Tongue (tissue), 1 donor: ENCODE measurements at regions not wholly inside any gene's neighbourhood (a gene's known extent, or its start where the extent isn't known, plus 50 kb on each side); places are given as distances from the start of the nearest gene placed in this dataset.
A peak's percentile ranks its signal among the peaks of the same experiment; 100 is the strongest.

ENCODE experiments used
- DNase-seq: peaks from one replicate; pipeline ENCODE4 v3.0.0-alpha.2; 2015

DNA sequence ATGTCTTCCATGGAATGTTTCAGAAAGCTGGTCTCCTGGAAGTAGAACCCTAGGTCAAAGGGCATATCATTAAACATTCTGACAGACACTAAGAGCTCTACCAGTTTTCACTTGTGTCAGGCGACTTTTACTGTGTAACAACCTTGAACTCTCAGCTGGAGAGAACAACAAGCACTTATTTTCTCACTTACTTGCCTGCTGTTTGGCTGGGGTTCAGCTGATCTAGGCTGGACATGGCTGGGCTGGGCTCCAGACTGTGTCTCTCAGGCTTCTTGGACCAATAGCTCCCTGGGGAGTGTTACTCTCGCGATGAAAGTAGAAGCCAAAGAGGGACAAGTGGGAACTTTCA lies 527.3 kb downstream of the SHQ1 start:
- DNase-seq, result no peak

DNA sequence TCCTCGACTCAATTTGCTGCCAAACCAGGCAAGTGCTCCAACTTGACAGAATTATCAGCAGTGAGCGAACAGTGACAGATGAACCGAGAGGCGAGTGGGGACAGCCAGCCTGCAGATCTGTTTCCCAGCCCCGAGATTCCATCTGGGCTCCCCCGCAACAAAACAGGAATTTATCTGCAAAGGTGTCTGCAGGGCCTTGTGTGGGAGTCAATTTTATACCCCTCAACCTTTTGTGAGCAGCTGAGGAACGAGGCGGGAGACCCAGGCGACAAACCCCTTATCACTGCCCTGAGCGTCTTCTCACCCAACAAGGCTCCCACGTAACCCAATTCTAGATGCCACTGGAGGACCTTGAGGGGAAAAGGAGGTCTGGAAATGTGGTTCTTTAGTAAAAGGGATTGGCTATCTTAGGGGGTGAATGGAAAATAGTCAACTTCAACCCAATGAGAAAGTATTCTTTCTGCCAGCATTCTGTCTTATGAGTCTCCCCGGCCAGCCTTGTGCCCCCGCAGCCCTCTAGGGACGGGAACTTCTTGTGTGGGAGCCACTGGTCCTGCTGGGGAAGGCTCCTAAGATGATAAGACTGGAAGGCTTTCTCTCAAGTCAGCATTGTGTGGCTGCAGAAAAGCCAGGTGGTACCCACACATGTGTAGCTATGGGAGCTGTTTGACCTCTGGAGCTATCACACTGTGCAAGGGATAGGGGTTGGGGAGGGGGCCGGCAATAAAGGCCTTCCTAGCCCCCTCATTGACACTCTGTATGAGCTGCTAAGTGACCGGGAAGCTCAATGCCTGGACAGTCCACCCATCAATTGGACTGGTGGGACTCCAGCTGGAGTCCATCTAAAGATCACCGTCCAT lies 527.9 kb downstream of the SHQ1 start:
- DNase-seq, result no peak

DNA sequence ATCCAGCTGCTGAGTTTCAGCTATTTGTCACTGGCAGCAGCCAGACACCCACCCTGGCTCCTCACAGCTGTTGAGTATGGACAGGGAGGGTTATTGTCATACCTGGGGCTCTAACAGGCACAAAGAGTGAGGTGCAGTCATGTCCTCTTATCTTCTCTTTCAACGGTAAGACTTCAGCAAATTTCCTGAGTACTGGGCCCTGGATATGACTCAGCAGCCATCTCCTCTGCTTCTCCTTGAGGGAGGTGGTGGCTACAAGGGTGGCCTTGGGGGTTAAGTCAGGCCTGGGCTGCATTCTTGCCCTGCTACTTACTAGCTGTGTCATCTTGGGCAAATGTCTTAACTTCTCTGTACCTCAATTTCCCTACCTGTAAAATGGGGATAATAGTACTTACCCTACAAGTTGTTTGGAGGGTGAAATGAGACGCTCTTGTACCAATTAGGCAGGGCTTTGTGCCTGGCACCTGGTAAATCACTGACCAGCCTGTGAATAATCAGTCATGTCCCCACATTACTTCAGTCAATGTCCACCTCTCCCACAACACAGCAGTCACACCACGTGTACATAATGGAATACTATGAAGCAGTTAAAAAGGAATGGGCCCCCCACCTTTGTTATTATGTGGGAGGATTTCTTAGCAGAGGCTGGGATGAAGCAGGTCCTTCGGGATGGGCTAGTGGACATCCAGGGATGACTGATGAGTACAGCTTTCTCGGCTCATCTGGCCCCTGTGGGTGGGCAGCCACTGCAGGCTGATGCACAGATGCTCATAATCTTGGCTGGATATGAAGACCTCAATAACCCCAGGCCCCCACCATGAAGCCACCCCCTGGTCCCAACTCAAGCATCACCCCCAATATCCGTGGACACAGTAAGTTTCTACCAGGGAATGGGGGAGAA lies 528.8 kb downstream of the SHQ1 start:
- DNase-seq, result no peak

DNA sequence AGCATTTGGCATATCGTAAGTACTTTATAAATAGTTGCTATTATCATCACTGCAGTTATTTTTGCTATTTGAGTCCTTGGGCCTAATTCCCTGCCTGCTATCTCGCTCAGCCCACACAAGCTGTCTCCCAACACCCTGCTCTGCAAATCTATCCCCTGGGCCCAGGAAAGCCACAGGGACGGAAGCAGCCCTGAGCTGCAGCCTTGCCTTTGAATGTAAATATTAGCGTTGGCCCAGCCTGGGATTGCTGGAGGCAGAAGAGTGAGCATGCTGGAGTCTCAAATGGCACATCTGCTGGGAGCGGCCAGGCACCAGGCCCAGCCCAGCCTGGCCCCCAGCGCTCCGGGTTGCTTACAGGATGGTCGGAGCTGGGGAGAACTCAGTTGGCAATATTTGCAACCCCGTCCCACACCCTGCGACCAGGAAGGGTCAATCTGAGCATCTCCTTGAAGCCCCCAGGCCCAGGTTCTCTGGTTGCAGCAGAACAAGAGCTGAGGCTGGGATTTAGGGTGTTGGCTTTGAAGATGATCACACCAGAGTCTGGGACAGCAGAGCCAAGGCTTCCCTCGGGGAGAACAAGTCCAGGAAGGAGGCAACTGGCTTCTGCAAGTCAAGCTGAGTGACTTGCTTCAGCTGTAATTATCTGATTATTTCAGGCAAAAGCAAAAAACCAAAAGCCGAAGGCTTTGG lies 529.6 kb downstream of the SHQ1 start:
- peak; percentile 65 for DNase-seq

DNA sequence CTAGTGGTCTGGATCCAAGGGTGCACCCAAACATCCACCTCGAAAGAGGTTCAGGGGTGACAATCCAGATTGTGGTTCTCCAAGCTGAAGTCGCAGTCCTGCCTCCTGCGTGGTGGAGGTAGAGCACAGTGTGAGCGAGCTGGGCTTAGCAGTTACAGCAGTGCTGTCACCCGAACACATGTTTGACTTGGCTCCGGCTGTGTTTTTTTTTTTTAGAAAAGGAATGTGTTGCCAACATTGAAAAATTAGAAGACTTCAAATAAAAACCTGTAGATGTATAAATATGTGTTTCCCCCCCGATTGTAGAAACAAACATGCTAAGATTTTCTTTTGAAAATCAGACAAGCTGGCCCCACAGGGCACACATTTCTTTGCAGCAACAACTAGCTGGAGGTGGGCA lies 530.8 kb downstream of the SHQ1 start:
- DNase-seq, result peak; percentile 43

DNA sequence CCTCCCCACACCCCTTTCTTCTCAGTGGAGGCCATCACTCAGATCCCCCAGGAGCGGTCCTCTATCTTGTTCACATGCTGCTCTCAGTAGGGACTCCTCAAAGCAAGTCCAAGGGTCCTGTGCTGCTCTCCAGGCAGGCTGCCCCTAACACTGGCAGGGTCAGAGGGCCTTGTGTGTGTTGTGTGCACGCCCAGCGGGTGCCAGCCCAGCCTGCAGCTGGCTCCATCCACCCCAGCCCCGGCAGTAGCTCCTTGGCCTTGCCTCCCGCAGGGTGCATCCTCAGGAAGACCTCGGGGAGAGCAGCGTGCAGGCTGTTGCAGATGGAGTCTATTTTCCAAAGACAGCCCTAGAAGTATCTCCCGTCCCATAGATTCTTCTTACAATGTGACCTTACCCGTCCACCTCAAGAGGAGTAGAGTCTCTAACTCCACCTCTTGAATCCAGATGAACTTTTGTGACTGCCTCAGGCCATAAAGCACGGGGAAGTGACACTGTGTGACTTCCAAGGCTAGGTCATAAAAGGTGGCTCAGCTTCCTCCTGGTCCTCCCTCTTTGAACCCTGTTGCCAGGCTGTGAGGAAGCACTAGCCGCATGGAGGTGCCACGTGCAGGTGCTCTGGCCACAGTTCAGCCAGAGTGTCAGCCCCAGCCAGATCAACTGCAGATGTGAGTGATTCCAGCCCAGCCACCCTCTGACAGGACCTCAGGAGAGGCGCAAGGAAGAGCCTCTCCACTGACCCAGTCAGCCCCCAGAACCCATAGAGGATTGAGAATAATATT lies 531.6 kb downstream of the SHQ1 start:
- no peak for DNase-seq

DNA sequence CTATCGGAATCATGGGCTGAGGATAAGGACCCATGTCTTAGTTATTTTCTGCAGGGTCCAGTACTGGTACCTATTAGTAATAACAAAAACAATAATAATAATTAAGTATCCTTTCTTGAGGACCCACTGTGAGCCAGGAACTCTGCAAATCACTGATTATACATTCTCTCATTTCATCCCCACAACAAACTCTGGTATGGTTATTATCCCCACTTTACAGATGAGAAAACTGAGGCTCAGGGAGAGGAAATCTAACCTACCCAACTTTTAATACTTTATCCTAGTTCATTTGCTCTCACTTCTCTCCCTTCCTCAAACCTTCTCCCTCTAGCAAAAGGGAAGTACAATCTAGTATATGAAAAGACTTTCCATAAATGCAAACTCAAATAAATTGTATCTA lies 528.4 kb upstream of the PROK2 start:
- DNase-seq, result no peak

DNA sequence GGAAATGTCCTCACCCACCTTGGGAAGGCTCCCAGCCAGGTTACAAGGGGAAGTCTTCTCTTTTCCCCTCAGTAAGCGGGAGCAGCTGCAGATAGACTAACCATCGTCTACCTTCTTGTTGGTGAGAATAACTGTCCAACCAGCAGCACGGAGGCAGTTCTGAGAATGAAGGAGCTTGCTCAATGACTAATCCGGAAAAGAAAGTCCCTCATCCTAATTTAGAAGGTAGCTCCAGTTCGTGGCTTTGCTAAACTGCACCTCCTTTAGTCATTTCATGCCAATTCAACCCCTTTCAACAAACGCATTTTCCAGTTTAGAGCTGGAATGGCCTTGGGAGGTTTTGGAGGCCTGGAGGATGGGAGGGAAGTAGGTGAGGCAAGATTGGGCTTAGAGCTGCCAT lies 527.4 kb upstream of the PROK2 start:
- no peak for DNase-seq

DNA sequence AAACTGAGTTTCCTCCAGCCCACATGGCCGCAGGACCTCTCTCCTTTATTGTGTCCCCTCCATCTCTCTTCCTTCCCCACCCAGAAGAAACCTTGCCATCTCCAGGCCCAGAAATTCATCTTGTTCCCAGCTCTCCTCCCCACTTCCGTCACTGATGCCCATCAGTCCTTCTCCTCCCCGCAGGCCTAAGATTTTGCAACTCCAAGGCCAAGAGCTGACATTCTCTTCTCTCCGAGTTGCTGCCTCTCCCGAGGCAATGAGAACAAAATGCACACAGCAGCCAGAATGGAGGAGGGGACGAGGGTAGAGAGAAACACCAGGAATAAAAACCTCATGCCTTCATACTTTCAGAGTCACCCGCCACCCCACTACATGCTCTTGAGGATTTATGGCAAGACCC lies 526.5 kb upstream of the PROK2 start:
- no peak for DNase-seq

DNA sequence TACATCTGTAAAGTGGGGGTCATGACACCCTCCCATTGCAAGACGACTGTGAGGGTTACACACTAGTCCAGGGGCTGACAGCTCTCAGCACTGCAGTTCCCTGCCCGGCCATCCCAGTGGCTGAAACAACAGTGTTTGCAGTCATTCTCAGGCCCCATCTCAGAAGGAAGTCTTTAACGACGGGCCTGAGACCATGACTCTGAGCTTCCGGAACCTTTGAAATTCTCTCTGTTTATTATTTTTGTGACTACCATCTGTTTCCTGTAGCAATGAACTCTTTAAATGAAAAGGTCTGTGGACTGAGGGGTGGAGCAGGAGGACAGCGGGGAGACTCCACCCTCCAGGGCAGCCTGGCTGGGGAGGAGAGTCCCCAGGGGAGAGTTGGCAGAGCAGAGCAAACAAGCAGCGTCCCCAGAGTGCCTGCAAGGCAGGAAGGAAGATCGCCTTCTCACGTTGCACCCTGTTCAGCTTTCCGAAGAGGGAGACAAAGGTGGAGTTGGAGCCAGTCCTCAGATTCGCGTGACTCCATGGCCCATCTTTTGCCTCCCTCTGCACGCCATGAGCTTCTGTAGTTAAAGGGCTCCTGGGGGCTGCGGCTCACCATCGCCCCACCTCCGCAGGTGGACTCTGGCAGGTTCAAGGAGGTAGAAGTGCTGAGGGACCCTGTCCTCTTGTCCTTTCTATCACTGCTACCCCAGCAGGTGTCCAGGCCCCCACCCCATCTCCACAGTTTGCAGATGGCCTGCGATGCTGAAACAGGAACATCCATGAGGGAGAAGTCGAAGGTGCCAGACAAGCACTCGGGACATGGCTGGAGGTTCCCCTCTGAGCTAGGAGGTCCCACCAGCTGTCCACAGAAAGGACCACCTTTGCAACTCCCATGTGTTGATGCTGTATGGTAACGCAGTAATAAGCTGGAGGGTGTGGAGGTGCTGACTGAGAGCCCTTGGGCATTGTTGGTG lies 525.8 kb upstream of the PROK2 start:
- DNase-seq, result peak; percentile 32

DNA sequence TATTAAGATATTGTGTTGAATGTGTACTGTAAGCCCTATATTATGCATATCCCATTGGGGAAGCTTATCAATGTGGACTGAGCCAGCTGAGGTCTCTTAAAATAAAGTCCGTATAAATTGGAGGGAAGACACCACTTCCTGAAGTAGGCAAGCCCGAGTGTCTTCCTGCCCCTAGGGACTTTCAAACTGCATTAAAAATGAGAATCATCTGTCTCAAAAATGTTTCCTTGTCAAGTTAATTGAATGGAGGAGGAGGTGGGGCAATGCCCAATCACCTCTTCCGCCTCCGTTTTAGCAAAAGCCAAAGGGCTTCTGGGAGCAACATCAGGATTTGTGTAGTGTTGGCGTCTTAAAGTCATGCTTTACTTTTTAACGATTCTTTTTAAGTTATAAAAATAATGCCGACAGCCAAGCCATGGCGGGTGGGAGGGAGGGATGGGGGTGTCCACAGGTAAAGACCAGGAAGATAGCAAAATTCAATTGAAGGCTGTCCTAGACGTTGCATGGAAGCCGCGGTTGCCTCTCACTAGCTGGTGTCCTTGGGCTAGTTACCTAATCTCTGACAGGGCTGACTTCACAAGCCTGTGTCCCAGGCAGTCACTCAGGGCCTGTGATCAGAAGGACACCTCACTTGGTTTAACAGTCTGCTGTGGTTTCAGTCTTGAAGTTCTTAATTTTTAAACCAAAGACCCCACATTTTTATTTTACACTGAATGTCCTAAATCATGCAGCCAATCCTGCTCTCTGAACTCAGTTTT lies 524.9 kb upstream of the PROK2 start:
- no peak for DNase-seq

DNA sequence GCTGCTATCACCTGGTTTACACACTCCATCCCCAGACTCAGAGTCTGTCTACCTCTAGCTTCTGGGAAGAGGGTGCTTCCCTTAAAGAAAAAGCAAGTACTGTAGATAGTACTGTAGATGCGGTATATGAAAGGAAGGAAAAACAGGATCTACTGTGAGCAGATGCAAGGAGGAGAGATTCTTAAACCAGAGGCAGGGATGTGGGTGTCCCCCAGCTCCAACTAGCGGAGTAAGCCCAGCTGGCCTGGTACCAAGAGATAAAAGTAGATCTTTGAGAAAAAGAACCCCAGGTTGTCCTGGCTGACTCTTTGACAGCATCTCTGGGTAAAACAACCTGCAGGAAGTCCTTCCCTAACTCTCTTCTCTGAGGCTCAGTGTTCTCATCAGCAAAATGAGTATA lies 523.7 kb upstream of the PROK2 start:
- DNase-seq, result no peak

DNA sequence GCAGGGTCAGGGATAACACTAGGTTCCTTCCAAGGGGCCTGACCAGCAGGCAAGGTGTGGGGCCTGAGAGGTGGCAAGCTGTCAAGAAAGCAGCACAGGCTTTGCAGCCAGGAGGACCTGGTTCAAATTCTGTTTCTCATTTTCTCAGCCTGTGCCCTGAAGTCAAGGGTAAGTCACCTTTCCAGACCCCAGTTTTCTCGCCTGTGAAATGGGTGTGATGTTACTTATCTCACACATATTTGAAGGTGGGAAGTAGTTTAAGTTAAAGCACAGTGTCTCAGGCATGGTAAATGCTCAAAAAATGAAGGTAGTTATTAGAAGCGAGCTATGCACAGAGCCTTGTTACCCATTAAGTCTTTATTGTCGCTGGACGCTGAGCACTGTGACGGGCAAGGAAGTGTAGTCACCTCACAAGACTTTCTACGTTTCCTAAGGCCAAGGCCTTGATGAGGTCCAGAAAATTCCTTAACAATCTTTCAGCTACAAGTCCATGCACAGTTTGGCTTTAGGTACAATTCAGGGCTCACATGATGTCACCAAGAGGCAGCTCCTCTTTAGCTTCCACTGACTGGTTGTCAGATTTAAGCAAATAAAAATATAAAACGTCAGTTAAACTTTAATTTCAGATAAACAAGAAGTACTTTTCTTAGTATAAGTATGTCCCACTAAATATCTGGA lies 522.6 kb upstream of the PROK2 start:
- DNase-seq, result no peak

DNA sequence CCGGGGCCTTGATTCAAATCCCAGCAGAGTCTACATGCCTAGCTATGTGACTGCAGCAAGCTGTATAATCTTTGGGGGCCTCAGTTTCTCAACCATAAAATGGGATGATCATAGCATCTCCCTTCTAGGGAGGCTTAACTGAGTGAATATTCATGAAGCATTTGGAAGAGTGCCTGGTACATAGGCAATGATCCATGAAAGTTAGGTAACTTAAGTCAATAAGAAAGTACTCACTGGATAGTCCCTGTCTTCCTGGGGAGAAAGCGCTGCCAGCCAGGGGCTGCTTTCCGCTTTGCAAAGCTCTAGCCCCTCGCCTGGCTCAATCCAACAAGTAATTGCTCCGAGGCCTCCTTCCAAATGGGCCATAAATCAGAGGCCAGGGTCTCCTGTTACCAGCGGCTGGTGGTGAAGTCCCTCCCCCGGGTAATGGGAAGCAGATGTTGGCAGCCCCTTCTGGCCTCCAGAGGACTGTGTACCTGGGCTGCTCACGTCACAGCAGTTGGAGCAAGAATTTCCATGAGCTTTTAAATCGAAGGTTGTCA lies 521.9 kb upstream of the PROK2 start:
- peak; percentile 85 for DNase-seq

DNA sequence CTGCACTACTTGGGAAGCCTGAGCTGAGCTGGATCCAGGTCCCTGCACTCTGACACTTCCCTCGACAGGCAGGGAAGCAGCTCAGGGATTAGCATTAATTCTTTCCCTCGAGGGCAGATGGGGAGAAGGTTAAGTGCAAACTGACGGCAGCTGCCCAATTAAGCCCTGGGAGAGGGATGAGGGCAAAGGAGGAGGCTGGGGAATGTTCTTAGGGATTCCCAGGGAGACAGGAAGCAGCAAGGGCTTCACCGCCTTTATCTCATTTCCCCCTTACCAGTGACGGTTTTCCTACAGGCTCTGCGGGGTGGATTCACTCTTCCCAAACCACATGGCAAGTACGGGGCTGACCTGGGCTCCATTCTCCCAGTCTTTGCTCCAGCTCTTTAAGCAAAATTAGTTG lies 519.0 kb upstream of the PROK2 start:
- DNase-seq, result no peak

DNA sequence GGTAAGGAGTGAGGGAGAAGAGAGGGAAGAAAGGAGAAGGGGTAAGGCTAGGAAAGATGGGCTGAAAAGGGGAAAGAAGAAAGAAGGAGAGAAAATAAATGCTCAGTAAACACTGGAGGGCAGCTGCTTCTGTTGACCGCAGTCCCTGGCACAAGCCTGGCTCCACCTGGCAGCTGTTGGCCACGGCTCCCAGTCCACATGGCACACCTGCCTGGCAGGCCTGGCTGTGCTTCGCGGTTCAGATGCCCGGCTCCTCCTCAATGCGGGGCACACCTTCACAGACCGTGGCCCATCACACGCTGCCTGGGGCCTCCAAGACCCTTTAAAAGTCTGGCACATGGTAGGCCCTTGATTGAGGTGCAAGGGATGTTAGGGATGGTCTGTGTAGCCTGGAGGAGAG lies 516.8 kb upstream of the PROK2 start:
- DNase-seq, result no peak

DNA sequence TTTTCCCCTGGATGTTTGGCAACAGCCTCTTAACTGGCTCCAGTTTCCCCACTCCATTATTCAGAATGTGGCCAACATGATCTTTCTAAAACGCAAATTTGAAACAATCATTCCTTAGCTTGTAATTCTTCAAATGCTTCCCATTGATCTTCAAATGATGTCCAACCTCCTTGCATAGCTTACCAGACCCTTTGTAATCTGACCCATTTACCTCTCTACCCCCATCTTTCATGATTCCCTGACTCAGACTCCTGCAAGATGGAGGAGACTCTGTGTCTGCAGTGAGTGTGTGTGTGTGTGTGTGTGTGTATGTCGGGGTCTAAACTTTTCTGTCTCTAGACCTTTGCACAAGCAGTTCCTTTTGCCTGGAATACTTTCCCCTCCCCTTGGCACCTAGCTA lies 515.7 kb upstream of the PROK2 start:
- DNase-seq, result no peak

DNA sequence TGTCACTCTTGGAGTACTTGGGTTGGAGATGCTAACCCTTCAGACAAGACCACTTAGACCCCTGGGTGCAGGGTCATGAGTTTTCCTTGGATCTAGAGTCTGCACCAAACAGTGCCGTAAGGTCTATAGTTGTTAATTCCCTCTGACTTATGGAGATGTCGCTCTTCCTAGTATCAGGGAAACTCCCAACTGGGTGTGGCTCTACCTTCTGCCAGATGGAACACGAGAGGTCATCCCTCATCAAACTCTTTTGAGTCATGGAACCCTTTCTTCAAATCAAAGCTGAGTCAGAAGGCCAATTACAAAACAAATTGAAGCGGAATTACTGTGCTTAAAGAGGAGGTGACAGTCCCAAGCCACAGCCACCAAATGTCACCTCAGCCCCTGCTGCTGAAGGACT lies 514.9 kb upstream of the PROK2 start:
- DNase-seq, result no peak

DNA sequence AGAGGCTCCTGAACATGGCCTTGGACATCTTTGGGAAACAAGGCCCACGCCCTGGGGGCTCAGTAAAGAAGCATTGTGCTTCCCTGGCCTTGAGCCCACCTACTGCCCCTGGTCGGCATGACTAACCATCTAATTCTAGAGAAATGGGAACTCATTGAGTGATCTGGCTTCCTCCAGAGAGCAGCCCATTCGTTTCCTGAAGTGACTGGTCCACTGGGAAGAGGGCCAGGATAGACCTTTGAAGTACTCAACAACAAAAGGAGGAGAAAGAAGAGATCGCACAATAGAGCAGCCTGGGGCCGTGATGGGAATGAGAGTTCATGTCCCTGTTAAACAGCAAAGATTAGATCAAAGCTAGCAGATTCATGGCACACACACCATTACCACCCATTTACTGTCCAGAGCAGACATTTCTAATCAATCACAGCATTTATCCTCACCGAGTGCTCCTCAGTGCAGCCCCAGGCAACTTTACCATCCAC lies 514.4 kb upstream of the PROK2 start:
- no peak for DNase-seq
